Stimulated activated CD4-positive, alpha-beta T cell treated with anti-CD3 and anti-CD28 coated beads, Interleukin-15, amount 100 ng/mL, for 1 hour (primary cell): ENCODE measurements at regions not wholly inside any gene's neighbourhood (a gene's known extent, or its start where the extent isn't known, plus 50 kb on each side); places are given as distances from the start of the nearest gene placed in this dataset.
"Not testable (repeated sequence)": the region's sequence is repeated elsewhere in the genome, so short reads cannot be mapped to it uniquely, and the experiment has no call there.

Source experiments
- DNase-seq, 2 donors: peaks; one replicate each; pipeline ENCODE4 v3.0.0-alpha.2; 2020; ENCODE audit warnings: low read depth in 1 of 2, low spot score in 1 of 2

GRCh38 chr10:29797616-29798015 lies 162.8 kb upstream of the SVIL start:
- no peak for DNase-seq

DNA sequence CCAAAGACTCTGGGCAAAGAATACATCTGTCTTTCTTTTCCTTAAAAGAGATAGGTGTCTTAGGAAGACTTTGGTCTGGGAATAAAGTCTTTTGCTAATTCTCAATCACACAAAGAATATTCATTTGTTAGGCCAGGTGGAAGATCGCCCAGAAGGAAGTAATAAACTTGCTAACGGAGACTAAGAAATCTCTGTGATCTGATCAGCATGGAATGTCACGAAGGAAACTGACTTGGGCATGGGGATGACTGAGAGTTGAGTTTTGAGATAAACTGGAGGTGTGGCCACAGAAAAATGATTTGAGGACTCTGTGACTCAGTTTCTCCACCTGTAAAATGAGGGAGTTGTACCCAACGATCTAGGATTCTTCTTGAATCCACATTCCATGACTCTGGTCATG lies 161.1 kb upstream of the SVIL start:
- DNase-seq: no peak

- DNase-seq: no peak
Measured at GRCh38 chr10:29794776-29795611, 160.2 kb upstream of the SVIL start.

DNA sequence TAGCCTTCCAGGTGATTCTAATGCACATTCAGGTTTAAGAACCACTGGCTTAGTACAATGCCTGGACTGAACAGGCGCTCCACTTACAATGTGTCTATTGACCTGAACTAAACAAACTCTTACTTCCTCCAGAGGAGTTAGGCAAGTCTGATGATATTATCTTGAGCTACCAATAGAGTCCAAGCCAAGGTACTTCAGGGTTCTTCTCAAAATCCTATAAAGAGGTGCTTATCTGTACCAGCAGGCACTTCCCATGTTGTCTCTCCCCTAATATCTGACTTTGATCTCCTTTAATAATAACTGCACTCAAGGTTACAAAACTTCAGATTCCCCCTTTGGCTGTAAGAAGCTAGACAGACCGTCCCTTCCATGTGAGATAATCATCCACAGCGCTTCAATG lies 157.0 kb upstream of the SVIL start:
- no peak for DNase-seq

- DNase-seq: no peak
Measured at GRCh38 chr10:29790207-29790606, 155.4 kb upstream of the SVIL start.

DNA sequence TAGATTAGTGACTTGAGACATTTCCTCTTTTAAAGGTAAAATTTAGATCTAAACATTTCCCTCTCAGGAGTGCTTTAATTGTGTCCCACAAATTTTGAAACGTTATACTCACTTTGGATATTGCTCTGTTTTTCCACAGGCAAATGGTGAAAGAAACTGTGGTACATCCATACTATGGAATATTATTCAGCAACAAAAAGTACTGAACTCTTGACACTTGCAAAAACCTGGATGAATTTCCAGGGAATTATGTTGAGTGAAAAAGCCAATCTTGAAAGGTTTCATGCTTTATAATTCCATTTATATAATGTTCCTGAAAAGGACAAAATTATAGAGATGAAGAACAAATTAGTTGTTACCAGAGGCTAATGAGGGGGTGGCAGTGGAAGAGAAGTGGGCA lies 153.3 kb upstream of the SVIL start:
- no peak for DNase-seq

GRCh38 chr10:29785701-29786100 lies 150.9 kb upstream of the SVIL start:
- DNase-seq: no peak

DNA sequence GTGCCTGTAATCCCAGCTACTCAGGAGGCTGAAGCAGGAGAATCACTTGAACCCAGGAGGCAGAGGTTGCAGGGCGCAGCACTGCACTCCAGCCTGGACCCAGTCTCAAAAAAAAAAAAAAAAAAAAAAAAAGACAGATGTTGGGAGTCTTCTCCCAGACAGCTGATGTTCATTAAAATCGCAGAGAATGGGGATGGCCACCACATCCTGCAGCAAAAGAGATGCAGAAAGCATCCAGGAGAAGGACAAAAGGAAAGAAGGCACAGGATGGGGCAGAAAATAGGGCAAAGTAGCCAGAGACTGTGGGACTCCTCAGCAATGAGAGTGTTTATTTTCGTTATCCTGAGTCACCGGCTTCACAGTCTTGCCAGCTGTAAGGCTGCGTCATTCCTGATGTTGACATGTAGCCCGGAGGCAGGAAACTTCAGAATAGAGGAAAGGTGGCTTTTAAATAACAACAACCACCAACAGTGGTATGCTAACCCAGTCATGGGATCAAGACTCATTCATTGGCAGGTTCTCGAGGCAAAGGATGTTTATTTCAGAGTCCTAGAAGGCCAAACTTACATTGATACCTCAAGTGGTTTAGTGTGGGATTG lies 149.5 kb upstream of the SVIL start:
- no peak for DNase-seq

GRCh38 chr10:29783201-29783947 lies 148.6 kb upstream of the SVIL start:
- no peak for DNase-seq

- DNase-seq: no peak
Measured at GRCh38 chr10:29780639-29781038, 145.9 kb upstream of the SVIL start.

GRCh38 chr10:29780096-29780495 lies 145.3 kb upstream of the SVIL start:
- no peak for DNase-seq

DNA sequence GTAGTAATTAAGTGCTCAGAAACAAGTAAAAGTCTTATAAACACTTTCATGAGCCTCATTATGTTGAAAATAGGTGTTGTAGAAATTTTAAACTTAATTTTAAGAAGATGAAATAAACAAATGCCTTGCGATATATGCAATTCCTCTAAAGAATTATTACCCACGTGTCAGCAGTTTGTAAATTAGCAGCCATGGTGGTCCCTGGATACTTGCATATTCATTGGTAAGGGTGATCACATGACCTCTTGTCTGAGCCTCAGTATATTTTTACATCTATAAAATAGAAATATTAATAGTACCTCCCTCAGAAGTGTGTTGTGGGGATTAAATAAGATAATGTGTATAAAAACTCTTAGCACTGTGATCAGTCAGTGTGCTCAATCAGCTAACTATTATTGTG lies 141.5 kb upstream of the SVIL start:
- no peak for DNase-seq

DNA sequence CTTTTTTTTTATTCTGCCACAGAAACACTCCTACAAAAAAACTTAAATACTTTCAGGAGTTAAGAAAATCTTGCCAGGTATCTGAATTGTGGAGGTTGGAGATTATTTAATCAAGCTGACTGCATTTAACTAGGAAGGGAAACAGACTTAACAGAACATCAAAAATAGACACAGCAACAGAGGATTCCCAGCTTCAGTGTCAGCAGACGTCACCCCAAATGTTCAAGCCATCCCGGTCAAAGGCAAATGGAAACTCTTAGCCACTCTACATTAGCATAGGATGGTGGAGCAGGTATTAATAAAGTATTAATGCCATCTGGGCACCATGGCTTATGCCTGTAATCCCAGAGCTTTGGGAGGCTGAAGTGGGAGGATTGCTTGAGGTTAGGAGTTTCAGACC lies 139.7 kb upstream of the SVIL start:
- DNase-seq: no peak

DNA sequence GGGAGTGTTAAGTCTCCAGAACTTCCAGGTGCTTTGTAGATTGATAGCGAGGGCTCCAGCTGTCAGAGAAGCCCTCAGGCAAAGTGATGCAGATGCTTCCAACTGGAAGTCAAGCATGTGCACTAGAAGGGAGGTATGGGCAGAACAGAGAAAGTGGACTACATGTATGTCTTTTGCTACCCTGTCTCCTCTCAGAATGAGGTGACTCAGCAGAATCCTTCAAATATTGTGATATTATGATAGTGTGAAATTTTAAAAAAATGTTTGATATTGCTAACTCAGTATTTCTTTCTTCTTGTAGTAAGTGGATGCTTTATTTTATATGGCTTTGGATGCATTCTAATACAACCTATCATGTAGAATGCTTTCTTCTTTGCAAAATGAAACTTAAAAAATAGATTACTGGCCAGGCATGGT lies 138.9 kb upstream of the SVIL start:
- DNase-seq: no peak

DNA sequence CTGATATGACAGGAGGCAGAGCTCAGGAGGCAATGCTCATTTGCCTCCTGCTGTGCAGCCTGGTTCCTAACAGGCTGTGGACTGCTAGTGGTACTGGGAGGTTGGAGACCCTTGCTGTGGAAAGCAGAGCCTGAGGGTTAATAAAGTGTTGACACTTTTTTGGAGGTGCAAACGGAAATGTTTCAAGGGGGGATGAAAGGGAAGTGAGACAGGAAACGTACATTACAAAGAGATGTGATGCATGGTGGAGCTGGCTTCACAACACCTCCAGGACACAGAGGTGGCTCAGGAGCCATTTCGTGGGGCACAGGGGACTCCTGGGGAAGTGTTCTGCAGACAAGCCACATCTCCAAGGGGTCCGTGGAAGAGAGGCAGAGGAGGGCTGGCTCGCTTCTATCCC lies 137.6 kb upstream of the SVIL start:
- DNase-seq: no peak

DNA sequence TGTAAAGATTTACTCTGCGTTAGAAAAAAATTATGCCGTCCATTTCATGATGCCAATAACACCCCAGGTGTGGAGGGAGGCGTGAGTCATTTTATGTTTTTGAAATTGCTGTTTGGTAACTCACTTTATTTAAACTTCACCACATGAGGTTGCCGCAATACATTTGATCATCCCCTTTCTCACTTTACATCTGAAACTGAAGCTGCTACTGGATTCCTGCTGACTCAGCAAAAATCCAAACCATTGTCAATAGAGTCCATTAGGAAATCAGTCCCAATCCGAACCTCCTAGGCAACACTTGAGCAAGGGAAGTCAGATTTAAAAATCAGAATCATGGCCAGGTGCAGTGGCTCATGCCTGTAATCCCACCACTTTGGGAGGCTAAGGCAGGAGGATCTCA lies 136.6 kb upstream of the SVIL start:
- DNase-seq: no peak

GRCh38 chr10:29769277-29769676 lies 134.5 kb upstream of the SVIL start:
- DNase-seq: not testable (repeated sequence)

- no peak for DNase-seq
Measured at GRCh38 chr10:29767968-29768367, 133.2 kb upstream of the SVIL start.

DNA sequence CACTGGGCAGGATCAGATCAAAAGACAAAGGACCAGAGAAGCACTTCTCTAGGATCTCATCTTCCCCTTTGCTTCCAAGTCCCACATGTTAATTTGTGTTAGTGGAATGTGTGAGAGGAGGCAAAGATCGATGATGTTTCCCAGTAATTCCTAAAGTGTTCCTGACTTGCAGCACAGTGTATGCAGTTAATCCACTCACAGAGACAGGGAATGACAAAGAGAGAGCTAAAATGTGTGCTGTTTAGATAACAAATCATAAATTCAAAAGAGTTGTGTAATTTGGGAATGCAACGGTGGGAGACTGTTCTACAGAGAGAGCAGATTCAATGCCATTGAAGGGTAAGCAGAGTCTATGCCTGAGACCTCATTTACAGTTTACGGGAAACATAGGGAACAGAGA lies 132.0 kb upstream of the SVIL start:
- no peak for DNase-seq

DNA sequence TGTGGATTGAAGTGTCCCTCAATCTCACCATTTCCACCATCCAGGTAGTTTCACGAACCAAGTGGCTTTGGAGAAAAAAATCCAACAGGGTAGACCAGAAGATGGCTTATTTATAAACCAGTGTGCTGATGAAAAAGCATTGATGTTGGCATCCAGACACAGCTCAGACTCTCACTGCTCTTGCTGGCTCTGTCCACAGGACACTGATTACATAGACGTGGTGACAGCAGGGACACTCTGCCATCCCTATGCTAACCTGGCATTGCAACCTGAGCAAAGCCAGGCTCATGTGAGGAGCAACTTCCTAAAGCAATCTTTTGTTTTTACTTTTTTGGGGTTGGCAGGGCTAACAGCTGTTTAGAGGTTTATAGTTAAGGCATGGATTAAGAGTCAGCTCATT lies 130.6 kb upstream of the SVIL start:
- no peak for DNase-seq

GRCh38 chr10:29763396-29763795 lies 128.6 kb upstream of the SVIL start:
- no peak for DNase-seq

- DNase-seq: no peak
Measured at GRCh38 chr10:29761916-29762315, 127.1 kb upstream of the SVIL start.
